ENCODE measurements at regions not wholly inside any gene's neighbourhood (a gene's known extent, or its start where the extent isn't known, plus 50 kb on each side); places are given as distances from the start of the nearest gene placed in this dataset.

DNA sequence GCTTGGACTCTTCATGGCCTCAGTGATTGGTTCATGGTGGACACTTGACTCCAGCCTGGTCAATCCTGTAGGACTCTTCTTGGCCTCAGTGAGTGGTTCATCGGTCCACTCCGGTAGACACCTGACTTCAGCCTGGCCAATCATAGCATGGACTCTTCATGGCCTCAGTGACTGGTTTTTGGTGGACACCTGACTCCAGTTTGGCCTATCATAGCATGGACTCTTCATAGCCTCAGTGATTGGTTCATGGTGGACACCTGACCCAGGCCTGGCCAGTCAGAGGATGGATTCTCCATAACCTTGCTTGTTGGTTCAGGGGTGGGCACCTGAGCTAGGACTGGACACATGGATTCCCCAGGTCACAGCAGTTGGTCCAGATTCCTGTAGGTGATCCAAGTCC lies 106.0 kb upstream of the ERCC6L2 start:
- Histone ChIP-seq H3K9me3 (ENCODE audit: control insufficient read depth in 1 of 2, insufficient read depth in 1 of 2, low read length in 2 of 2) (no peaks in the 10 kb centered on the region), H3K27ac (ENCODE audit: low read depth in 1 of 2, low read length in 2 of 2) (no peak overlapping the region), H3K27me3 (ENCODE audit: control insufficient read depth in 1 of 2, insufficient read depth in 2 of 2, low read length in 2 of 2) (peaks cover 11 to 15% of the 10 kb centered on the region in 2 experiments), H3K4me3 (ENCODE audit: low read length) (no peak overlapping the region), H3K36me3 (ENCODE audit: insufficient read depth, low read length) (no peaks in the 10 kb centered on the region), H3K4me1 (ENCODE audit: insufficient read depth, low read length) (peaks cover 5% of the 10 kb centered on the region)
- ChIA-PET POLR2A (no interaction called here), CTCF (no interaction called here)
- H3K9me3 Mint-ChIP-seq: no peaks in the 10 kb centered on the region
- H3K4me3 Mint-ChIP-seq: no peak overlapping the region
- intact Hi-C loops (cut with DNase I, micrococcal nuclease): no loop called here
- H3K36me3 Mint-ChIP-seq (ENCODE audit: low read depth): no peaks in the 10 kb centered on the region
- TF ChIP-seq, protein P1, sequence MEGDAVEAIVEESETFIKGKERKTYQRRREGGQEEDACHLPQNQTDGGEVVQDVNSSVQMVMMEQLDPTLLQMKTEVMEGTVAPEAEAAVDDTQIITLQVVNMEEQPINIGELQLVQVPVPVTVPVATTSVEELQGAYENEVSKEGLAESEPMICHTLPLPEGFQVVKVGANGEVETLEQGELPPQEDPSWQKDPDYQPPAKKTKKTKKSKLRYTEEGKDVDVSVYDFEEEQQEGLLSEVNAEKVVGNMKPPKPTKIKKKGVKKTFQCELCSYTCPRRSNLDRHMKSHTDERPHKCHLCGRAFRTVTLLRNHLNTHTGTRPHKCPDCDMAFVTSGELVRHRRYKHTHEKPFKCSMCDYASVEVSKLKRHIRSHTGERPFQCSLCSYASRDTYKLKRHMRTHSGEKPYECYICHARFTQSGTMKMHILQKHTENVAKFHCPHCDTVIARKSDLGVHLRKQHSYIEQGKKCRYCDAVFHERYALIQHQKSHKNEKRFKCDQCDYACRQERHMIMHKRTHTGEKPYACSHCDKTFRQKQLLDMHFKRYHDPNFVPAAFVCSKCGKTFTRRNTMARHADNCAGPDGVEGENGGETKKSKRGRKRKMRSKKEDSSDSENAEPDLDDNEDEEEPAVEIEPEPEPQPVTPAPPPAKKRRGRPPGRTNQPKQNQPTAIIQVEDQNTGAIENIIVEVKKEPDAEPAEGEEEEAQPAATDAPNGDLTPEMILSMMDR (IDR thresholded peaks at IDR 0.05): no peak
- peaks cover 16% of the 10 kb centered on the region for H3K4me1 Mint-ChIP-seq (ENCODE audit: low read depth)
- H3K27ac Mint-ChIP-seq: no peak overlapping the region
- ATAC-seq (ENCODE audit: poor library complexity) (no peak), DNase-seq (no peak)
- H3K27me3 Mint-ChIP-seq: peaks cover 44% of the 10 kb centered on the region

DNA sequence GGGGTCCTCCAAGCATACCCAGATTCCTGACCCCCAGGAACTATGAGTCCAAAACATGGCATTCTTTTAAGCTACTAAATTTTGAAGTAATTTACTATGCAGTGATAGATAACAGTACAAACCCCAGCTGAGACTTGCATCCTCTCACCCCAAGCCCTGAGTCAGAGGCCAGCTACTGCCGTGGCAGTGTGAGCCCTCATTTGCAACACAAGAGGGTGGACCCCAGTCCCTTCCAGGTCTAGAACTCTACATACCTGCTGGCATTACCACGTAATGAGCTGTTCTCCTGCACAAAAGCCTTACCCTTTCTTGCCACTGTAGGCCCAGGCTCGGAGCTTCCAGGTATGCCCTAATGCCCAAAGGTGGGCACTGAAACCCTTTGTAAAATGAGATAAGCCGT lies 108.6 kb upstream of the ERCC6L2 start:
- Mint-ChIP-seq H3K9me3 (no peaks in the 10 kb centered on the region), H3K4me3 (no peak overlapping the region), H3K4me1 (ENCODE audit: low read depth) (peaks cover 17% of the 10 kb centered on the region), H3K36me3 (ENCODE audit: low read depth) (no peaks in the 10 kb centered on the region), H3K27me3 (peaks cover 49% of the 10 kb centered on the region), H3K27ac (no peak overlapping the region)
- no peak for ATAC-seq (ENCODE audit: poor library complexity)
- ChIA-PET CTCF (no interaction called here), POLR2A (interaction anchor here (0.6 kb wide), 1 partner anchor 27 kb away, joined by 7 read pairs; no protein-coding TSS in a partner anchor)
- DNase-seq: no peak
- no peak overlapping the region for H3K27ac ChIP-seq (ENCODE audit: low read depth in 1 of 2, low read length in 2 of 2)
- no peaks in the 10 kb centered on the region for H3K4me1 ChIP-seq (ENCODE audit: insufficient read depth, low read length)
- peaks cover 11 to 13% of the 10 kb centered on the region in 2 experiments for H3K27me3 ChIP-seq (ENCODE audit: control insufficient read depth in 1 of 2, insufficient read depth in 2 of 2, low read length in 2 of 2)
- no peaks in the 10 kb centered on the region for H3K36me3 ChIP-seq (ENCODE audit: insufficient read depth, low read length)
- H3K9me3 ChIP-seq (ENCODE audit: control insufficient read depth in 1 of 2, insufficient read depth in 1 of 2, low read length in 2 of 2): no peaks in the 10 kb centered on the region
- H3K4me3 ChIP-seq (ENCODE audit: low read length): no peak overlapping the region
- TF ChIP-seq, protein P1 (IDR thresholded peaks at IDR 0.05): no peak
- intact Hi-C loops (cut with DNase I, micrococcal nuclease): no loop called here

DNA sequence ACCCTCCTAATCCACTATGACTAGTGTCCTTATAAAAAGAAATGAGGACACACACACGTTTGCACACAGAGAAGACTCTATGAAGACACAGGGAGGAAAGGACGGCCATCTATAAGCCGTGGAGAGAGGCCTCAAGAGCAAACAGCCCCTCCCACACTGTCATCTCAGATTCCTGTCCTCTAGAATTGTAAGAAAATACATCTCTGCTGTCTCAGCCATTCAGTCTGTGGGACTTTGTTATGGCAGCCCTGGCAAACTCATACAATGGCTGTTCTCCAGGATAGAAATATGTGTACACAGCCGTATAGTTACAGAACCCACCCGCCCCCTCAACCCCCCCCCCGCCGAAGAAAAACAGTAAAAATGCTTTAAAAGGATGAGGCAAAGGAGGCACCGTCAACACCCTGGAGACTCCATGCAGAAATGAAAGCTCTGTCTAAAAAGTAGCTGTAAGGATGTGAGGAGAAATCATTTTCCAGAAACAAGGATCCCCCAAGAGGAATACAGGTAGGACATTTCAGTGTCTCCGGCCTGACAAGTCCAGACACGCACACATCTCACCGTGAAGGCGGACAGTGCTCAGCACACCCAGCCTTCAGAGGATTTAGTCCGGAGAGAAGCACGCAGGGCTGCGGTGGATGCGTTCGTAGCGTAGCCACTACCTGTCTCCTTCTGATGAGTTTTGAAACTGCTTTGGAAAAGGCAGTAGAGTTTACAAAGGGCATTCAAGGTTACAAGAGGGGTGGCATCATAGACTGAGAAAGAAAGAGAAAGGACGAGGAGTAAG lies 110.8 kb upstream of the ERCC6L2 start:
- TF ChIP-seq, protein P1 (IDR thresholded peaks at IDR 0.05): no peak
- DNase-seq: no peak
- Mint-ChIP-seq H3K4me3 (no peak overlapping the region), H3K27ac (no peak overlapping the region), H3K36me3 (ENCODE audit: low read depth) (no peaks in the 10 kb centered on the region), H3K4me1 (ENCODE audit: low read depth) (peaks cover 4% of the 10 kb centered on the region), H3K9me3 (no peaks in the 10 kb centered on the region), H3K27me3 (peaks cover 27% of the 10 kb centered on the region)
- intact Hi-C loops (cut with DNase I, micrococcal nuclease): no loop called here
- ChIA-PET POLR2A (no interaction called here), CTCF (no interaction called here)
- Histone ChIP-seq H3K27me3 (ENCODE audit: control insufficient read depth in 1 of 2, insufficient read depth in 2 of 2, low read length in 2 of 2) (peaks cover 0 to 4% of the 10 kb centered on the region in 2 experiments), H3K4me1 (ENCODE audit: insufficient read depth, low read length) (no peaks in the 10 kb centered on the region), H3K9me3 (ENCODE audit: control insufficient read depth in 1 of 2, insufficient read depth in 1 of 2, low read length in 2 of 2) (no peaks in the 10 kb centered on the region), H3K27ac (ENCODE audit: low read depth in 1 of 2, low read length in 2 of 2) (no peak overlapping the region), H3K4me3 (ENCODE audit: low read length) (no peak overlapping the region), H3K36me3 (ENCODE audit: insufficient read depth, low read length) (no peaks in the 10 kb centered on the region)
- ATAC-seq (ENCODE audit: poor library complexity): no peak
